HG03196 (cell line): ENCODE measurements at regions not wholly inside any gene's neighbourhood (a gene's known extent, or its start where the extent isn't known, plus 50 kb on each side); places are given as distances from the start of the nearest gene placed in this dataset.
"Not testable (repeated sequence)": the region's sequence is repeated elsewhere in the genome, so short reads cannot be mapped to it uniquely, and the experiment has no call there.

Experiments
- ATAC-seq: cut with Tn5 transposase; IDR thresholded peaks from one replicate; pipeline ENCODE4 v1.9.1; 2021; ENCODE audit not compliant: unreplicated experiment

GRCh38 chr4:81606801-81607501 lies 135.2 kb upstream of the RASGEF1B start:
- ATAC-seq = no peak

- ATAC-seq = no peak
Measured at GRCh38 chr4:81606166-81606565, 134.5 kb upstream of the RASGEF1B start.

- ATAC-seq = no peak
Measured at GRCh38 chr4:81605271-81605670, 133.6 kb upstream of the RASGEF1B start.

DNA sequence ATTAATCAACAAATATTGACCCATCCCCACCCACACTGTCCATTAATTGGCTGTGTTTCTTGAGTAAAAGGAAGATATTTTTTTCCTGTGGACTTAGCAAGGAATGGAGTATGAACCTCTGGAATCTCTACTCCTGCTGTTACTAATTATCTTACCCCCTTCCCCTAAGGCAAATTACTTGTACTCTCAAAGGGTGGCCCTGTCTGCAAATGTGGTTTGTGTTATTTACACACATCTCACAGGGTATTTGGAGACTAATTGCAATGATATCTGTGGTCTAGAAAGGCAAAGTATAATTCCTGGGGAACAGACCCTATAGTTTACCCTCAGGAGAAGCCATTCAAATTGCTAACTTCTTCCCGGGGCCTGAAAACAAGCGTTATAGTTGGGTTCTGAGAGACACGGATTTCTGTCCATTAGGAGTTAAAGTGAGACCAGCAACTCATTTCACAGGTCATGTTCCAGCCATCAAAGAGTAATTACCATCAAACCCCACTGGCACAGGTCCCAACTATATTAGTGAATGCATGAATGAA lies 133.0 kb upstream of the RASGEF1B start:
- ATAC-seq = no peak

GRCh38 chr4:81602854-81603253 lies 131.1 kb upstream of the RASGEF1B start:
- ATAC-seq = no peak

GRCh38 chr4:81601358-81601694 lies 129.6 kb upstream of the RASGEF1B start:
- ATAC-seq = no peak

GRCh38 chr4:81600520-81601357 lies 129.0 kb upstream of the RASGEF1B start:
- no peak for ATAC-seq

DNA sequence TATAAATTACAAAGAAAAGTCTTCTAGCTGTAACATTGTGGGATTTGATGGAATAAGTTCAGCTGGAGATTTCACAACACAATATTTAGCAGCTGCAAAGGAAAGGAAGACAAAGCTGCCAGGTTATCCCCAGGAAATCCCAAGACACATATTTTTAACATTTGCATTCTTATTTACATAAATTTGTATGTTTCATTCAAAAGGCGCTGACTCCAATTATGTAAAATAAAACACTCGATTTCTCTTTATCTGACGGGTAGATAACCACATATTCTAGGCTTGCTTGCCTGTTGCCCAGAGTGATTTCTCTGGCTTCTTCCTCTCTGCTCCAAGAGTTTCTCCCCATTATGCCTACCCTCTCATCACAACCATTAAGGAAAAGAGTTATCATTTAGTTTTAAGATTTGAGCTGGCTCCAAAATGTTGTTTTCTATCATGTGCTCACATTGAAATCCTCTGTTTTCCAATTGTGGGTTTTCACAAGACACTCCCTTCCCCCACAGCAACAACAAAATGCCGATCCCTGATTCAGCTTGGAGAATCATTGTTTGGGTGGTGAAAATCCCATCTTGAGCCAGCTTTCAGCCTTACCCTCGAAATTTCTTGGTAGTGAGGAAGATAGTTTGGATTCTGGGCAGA lies 128.2 kb upstream of the RASGEF1B start:
- ATAC-seq = no peak

- no peak for ATAC-seq
Measured at GRCh38 chr4:81595798-81596610, 124.3 kb upstream of the RASGEF1B start.

GRCh38 chr4:81595287-81595686 lies 123.6 kb upstream of the RASGEF1B start:
- no peak for ATAC-seq

DNA sequence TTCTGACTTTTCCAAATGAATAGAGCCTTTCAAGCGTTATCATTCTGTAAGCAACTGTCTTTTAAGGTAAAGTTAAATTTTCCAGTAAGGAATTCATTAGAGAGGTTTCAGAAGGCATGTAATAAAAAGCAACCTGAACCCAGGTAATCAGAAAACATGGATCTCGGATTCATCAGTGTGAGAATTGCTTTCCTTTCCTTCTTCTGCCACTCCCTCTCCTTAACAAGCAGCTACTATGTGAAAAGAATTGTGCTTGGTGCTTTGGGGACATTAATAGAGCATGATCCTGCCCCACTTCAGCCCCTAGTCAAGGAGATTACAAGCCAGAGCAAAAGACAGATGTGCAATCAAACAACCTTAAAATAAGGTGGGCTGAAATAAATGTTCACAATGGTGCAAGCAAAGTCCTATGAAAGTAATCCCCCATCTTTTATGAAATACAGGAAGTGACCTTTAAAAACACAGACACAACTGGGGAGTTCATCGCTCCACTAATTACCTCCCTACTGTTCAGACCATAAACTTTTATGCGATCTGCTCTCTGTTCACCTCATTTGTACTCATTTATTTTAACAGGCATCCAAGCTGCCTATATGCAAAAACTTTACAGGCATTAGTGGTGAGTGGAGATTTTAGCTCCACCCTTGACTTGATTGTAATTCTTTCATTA lies 122.9 kb upstream of the RASGEF1B start:
- ATAC-seq = no peak

DNA sequence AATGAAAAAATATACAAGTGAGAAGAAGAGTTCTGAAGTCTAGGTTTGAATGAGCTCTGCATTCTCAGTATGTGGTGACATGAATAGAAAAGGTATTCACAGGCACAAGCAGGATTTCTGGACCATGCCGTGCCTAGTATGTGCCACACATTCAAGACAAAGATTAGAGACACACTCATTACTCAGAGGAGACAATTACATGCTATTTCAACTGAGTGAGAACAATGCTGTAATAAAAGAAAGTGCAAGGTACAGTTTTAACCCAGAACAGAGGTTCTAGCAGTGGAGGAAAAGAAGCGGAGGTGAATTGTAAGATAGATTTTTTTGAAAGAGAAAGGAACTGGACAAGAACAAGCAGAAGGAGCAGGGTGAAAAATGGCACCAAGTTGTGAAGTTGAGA lies 121.0 kb upstream of the RASGEF1B start:
- no peak for ATAC-seq

- ATAC-seq = no peak
Measured at GRCh38 chr4:81590596-81590995, 118.9 kb upstream of the RASGEF1B start.

- no peak for ATAC-seq
Measured at GRCh38 chr4:81589262-81589661, 117.6 kb upstream of the RASGEF1B start.

- ATAC-seq = no peak
Measured at GRCh38 chr4:81586706-81587105, 115.0 kb upstream of the RASGEF1B start.

DNA sequence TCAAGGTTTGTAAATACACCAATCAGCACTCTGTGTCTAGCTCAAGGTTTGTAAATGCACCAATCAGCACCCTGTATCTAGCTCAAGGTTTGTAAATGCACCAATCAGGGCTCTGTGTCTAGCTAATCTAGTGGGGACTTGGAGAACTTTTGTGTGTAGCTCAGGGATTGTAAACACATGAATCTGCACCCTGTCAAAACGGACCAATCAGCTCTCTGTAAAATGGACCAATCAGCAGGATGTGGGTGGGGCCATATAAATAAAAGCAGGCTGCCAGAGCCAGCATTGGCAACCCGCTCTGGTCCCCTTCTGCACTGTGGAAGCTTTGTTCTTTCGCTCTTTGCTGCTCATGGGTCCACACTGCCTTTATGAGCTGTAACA lies 109.3 kb upstream of the RASGEF1B start:
- not testable (repeated sequence) for ATAC-seq

- ATAC-seq = no peak
Measured at GRCh38 chr4:81580346-81580993, 108.8 kb upstream of the RASGEF1B start.

- no peak for ATAC-seq
Measured at GRCh38 chr4:81577392-81577791, 105.7 kb upstream of the RASGEF1B start.

GRCh38 chr4:81574991-81575390 lies 103.3 kb upstream of the RASGEF1B start:
- ATAC-seq = no peak

DNA sequence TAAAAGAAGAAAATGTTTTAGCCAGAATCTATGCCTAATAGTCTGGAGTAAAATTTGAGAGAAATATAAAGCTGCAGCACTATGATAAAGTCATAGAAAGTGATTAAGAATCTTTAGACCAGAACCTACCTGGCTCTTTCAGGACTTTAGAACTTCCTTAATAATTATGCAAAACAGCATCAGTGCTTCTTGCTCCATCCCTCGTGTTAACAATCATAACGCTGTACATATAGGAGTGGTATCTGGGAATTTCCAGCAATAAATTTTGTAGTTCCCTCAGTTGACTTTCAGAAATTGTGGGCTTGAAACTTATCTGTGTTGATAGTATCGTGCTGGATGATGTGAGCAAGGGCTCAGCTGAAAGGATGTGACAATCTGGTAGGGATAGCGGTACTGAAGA lies 102.1 kb upstream of the RASGEF1B start:
- no peak for ATAC-seq
